Lower leg skin (tissue), 4 donors: ENCODE measurements at regions not wholly inside any gene's neighbourhood (a gene's known extent, or its start where the extent isn't known, plus 50 kb on each side); places are given as distances from the start of the nearest gene placed in this dataset.
"Not testable (repeated sequence)": the region's sequence is repeated elsewhere in the genome, so short reads cannot be mapped to it uniquely, and the experiment has no call there.

Experiments
- DNase-seq, 2 donors: peaks; one replicate each; pipeline ENCODE4 v3.0.0-alpha.2; 2019; ENCODE audit warnings: low spot score in 2 of 2
- H3K4me3 ChIP-seq: fragments of 200-600 bp; sonication (generic); 2 replicates; pipeline ENCODE4 v1.5.1; 2017; ENCODE audit warnings: mild to moderate bottlenecking, low read depth; ENCODE audit not compliant: poor library complexity, severe bottlenecking
- CTCF ChIP-seq, 3 donors: fragments of 450-650 bp; IDR thresholded peaks; one replicate each; pipeline ENCODE4 v1.5.1; 2016; ENCODE audit warnings: antibody characterized with exemption in 3 of 3, mild to moderate bottlenecking in 3 of 3, moderate library complexity in 2 of 3
- POLR2A ChIP-seq, 2 donors: fragments of 450-650 bp; IDR thresholded peaks; one replicate each; pipeline ENCODE4 v1.6.1; 2016 to 2017; ENCODE audit warnings: antibody characterized with exemption in 2 of 2, mild to moderate bottlenecking in 1 of 2, moderate library complexity in 1 of 2
- whole genome bisulfite sequencing, 2 donors: methylation state at CpG; one replicate each; pipeline ENCODE4 v1.1.5; 2018; 5-methylcytosine and 5-hydroxymethylcytosine counted together
- intact Hi-C: fragments of 100-400 bp; cut with DNase I; formaldehyde crosslinking; loops from one replicate; pipeline ENCODE4 v1.15.0; 2023; ENCODE audit warnings: low total_unique reads

GRCh38 chr18:25534401-25534800, 182.4 kb upstream of the ZNF521 start:
- WGBS, 2 donors: 54 to 56% methylated on average over 1 of the region's 1 CpG
- H3K4me3 ChIP-seq: no peak overlapping the region
- DNase-seq: no peak
- intact Hi-C loops: no loop called here
- TF ChIP-seq CTCF (IDR thresholded peaks at IDR 0.05) (no peak), POLR2A (IDR thresholded peaks at IDR 0.05) (no peak)

- no peak overlapping the region for H3K4me3 ChIP-seq
- no peak for TF ChIP-seq POLR2A (IDR thresholded peaks at IDR 0.05)
- no peak for TF ChIP-seq CTCF (IDR thresholded peaks at IDR 0.05)
- DNase-seq: no peak
- WGBS, 2 donors: 72 to 87% methylated on average over 4 of the region's 4 CpGs
- intact Hi-C loops: no loop called here
Observed at GRCh38 chr18:25533218-25533617, 181.3 kb upstream of the ZNF521 start.

GRCh38 chr18:25531207-25531606, 179.2 kb upstream of the ZNF521 start:
- intact Hi-C loops: no loop called here
- H3K4me3 ChIP-seq: no peak overlapping the region
- 56 to 64% methylated on average over 3 of the region's 3 CpGs for WGBS, 2 donors
- no peak for DNase-seq
- TF ChIP-seq POLR2A (IDR thresholded peaks at IDR 0.05): no peak

- WGBS, 2 donors: 85 to 91% methylated on average over 1 of the region's 1 CpG
- DNase-seq, intact Hi-C loops, H3K4me3 ChIP-seq: not testable (repeated sequence)
Observed at GRCh38 chr18:25525789-25526188, 173.8 kb upstream of the ZNF521 start.

GRCh38 chr18:25518716-25519053, 166.7 kb upstream of the ZNF521 start:
- H3K4me3 ChIP-seq: no peak overlapping the region
- WGBS, 2 donors: 73 to 80% methylated on average over 3 of the region's 3 CpGs

GRCh38 chr18:25517881-25518715, 166.1 kb upstream of the ZNF521 start:
- WGBS, 2 donors: 16 to 17% methylated on average over 6 of the region's 6 CpGs
- H3K4me3 ChIP-seq: no peak overlapping the region
- TF ChIP-seq CTCF (IDR thresholded peaks at IDR 0.05): no peak
- intact Hi-C loops: no loop called here
- DNase-seq: no peak

More at GRCh38 chr18:25518716-25519053, 166.7 kb upstream of the ZNF521 start:
- DNase-seq: no peak
- intact Hi-C loops: no loop called here
- no peak for TF ChIP-seq POLR2A (IDR thresholded peaks at IDR 0.05)
- no peak for TF ChIP-seq CTCF (IDR thresholded peaks at IDR 0.05)
